Right renal cortex interstitium (tissue), 3 donors: ENCODE measurements at regions not wholly inside any gene's neighbourhood (a gene's known extent, or its start where the extent isn't known, plus 50 kb on each side); places are given as distances from the start of the nearest gene placed in this dataset.

Experiments used
- DNase-seq, 3 donors: peaks; one replicate each; pipeline ENCODE4 v3.0.0-alpha.2; 2013; ENCODE audit warnings: low read depth in 3 of 3, low spot score in 2 of 3

GRCh38 chr2:140064243-140064642 is 1284.1 kb upstream of the NXPH2 start:
- no peak for DNase-seq

- peak in 2 of 3 donors; percentile 3 to 15 for DNase-seq
These were observed 1283.2 kb upstream of the NXPH2 start for GRCh38 chr2:140063356-140063755.

DNA sequence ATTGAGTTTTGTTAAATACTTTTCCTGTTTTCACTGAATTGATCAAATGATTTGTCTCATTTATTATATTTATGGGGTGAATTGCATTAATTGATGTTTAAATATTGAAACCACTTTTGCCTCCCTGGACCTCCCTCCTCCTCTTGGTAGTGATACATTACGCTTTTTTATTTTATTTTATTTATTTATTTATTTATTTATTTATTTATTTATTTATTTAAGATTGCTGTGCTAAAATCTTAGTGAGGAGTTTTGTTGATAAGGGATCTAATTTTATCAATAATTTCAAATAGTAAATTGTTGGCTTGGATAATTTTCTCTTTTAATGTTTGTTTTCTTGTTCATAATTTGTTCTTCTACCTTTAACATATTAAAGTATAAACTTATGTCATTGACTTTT is 1281.0 kb upstream of the NXPH2 start:
- no peak for DNase-seq

DNA sequence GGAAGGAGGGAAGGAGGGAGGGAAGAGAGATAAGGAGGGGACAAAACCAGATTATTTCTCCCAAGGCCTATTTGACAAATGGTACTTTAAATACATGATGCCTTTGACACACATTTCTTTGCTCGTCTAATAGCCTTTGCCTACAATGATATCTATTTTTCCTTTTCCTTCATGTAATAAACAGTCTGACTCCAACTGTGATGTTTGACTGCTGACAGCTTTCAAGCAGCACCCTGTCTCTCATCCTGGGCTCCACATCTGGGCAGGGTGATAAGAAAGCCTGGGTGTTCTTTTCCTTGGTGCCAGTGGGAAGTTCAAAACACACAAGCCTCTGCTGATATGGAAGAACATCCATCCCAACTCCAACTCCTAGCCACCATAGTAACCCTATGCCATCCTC is 1277.7 kb upstream of the NXPH2 start:
- DNase-seq: no peak

GRCh38 chr2:140041811-140042210 is 1261.6 kb upstream of the NXPH2 start:
- DNase-seq: no peak

DNA sequence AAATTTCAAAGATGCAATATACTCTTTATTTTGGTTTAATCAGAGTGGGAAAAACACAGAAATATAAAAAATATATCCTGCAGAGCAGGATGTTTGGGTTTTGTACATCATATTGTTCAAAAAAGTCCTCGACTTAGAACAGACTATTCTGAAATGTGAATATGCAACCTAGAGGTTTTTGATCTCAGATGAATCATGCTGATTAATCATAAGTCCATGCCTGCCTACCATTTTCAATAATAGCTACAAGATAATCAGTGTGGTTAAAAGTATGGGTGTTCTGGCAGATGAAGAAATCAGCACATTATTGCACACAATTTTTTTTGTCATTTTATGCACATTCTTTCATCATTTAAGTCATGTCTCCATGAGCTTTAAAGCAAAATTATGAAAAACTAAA is 1261.0 kb upstream of the NXPH2 start:
- DNase-seq: no peak

DNA sequence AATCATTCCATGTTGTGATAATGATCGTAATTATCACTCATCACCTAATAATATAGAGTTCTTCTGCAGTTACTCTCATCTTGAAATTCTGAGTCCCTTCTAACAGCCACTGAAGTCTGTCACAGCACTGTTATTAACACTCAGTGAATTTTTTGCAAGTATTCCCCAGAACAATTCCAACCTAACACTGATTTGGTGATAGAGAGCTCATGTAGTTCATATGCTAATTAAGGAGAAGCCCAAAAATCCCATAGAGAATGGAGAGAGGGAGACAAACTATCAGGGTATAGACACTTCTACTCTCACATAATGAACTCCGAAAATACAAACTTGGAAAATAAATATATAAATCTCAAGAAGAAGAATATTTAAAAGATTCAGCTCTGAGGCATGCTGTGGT is 1253.4 kb upstream of the NXPH2 start:
- no peak for DNase-seq

DNA sequence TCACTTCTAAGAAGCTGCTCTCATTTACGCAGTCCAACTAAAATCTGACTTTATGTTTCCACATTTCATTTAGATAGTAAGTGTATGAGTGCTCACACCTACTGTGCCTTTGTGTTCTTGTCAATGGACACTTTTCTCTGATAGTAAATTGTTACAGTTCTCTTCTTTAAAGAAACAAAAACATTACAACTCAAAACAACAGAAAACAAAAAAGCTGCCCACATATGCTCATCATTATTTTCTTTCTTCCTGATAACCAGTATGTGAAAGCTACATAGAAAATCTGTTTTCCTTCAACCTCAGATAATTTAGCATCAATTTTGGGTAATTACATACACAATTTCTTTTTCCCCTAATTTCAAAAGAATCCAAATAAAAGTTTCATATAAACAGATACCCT is 1247.8 kb upstream of the NXPH2 start:
- no peak for DNase-seq

DNA sequence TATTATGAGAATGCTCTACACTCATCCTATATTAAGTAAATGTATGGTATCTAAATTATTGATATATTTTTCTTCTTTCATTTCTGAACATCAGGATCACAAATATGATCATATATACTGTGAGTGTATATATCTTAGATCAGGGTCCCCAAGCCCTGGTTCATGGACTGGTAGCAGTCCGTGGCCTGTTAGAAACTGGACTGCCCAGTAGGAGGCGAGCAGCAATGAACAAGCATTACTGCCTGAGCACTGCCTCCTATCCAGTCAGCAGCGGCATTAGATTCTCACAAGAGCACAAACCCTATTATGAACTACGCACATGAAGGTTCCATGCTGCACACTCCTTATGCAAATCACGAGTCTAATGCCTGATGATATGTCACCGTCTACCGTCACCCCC is 1247.1 kb upstream of the NXPH2 start:
- DNase-seq: no peak

DNA sequence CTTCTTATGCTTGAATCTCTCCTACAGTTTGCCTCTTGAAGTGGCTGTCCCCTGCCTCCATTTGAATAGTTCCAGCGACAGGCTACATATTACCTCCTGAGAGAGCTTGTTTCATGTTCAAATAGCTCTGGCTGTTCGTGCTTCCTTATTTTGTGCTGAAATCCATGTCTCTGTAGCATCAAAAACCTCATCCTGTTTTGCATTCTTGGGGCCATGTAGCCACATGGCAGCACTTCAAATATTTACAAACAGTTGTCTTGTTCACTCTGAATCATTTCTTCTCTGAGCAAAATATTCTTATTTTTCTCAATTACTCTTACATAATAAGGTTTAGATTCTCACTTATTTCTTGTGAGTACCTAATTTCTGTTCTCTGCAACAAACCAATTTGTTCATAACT is 1243.1 kb upstream of the NXPH2 start:
- no peak for DNase-seq

- no peak for DNase-seq
These were observed 1238.4 kb upstream of the NXPH2 start for GRCh38 chr2:140018541-140018940.

GRCh38 chr2:140014204-140014546 is 1234.0 kb upstream of the NXPH2 start:
- DNase-seq: no peak

GRCh38 chr2:140013545-140014203 is 1233.5 kb upstream of the NXPH2 start:
- DNase-seq: no peak

- no peak for DNase-seq
These were observed 1231.1 kb upstream of the NXPH2 start for GRCh38 chr2:140011287-140011686.

- DNase-seq: no peak
These were observed 1221.9 kb upstream of the NXPH2 start for GRCh38 chr2:140002110-140002509.

- no peak for DNase-seq
These were observed 1212.6 kb upstream of the NXPH2 start for GRCh38 chr2:139992711-139993345.

DNA sequence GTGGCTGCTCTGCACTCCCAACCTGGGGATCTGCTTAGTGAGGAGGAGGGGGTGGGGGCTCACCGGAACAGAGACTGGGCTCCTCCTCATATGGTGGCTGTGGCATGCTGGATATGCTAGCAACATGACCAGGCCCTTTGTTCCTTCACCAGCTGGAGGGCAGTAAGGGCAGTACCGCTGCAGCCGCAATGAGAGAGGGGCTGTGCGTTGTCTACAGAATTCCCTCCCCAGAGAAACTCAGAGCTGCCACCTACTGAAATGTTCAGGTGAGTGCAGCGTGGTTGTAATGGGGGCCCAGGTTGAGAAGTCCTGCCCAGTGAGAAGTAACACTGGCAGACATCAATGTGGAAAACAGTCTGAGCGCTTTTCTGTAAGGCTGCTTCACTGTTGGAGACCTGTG is 1211.9 kb upstream of the NXPH2 start:
- no peak for DNase-seq

DNA sequence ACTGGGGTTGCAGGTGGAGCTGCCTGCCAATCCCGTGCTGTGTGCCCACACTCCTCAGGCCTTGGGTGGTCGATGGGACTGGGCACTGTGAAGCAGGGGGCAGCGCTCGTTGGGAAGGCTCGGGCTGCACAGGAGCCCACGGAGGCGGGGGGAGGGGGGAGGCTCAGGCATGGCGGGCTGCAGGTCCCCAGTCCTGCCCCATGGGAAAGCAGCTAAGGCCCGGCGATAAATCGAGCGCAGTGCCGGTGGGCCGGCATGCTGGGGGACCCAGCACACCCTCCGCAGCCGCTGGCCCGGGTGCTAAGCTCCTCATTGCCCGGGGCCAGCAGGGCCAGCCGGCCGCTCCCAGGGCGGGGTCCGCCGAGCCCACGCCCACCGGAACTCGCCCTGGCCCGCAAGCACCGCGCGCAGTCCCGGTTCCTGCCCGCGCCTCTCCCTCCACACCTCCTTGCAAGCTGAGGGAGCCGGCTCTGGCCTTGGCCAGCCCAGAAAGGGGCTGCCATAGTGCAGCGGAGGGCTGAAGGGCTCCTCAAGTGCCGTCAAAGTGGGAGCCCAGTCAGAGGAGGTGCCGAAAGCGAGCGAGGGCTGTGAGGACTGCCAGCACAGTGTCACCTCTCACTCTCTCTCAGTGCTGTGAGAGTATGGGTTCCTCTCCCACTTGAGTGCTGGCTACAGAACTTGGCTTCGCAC is 1210.6 kb upstream of the NXPH2 start:
- no peak for DNase-seq

DNA sequence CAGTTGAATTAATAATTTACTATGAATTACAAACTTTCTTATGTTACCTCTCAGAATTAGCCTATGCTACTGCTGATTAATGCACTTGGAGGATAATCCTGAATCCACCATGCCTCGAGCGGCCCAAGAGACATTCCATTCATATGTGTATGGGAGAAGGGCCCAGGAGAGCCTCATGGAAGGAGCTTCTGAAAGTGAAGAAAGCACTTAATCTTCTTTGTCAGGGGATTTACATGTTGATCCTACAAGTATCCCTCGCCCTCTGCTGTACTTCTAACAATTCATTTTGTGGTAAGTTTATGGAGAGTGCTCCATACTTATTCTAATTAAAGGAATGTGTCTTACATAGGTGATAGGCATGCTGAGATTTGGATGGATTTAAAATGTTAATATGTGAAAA is 1189.1 kb upstream of the NXPH2 start:
- no peak for DNase-seq

- DNase-seq: no peak
These were observed 1188.4 kb upstream of the NXPH2 start for GRCh38 chr2:139968588-139968987.

GRCh38 chr2:139967665-139968064 is 1187.5 kb upstream of the NXPH2 start:
- no peak for DNase-seq

DNA sequence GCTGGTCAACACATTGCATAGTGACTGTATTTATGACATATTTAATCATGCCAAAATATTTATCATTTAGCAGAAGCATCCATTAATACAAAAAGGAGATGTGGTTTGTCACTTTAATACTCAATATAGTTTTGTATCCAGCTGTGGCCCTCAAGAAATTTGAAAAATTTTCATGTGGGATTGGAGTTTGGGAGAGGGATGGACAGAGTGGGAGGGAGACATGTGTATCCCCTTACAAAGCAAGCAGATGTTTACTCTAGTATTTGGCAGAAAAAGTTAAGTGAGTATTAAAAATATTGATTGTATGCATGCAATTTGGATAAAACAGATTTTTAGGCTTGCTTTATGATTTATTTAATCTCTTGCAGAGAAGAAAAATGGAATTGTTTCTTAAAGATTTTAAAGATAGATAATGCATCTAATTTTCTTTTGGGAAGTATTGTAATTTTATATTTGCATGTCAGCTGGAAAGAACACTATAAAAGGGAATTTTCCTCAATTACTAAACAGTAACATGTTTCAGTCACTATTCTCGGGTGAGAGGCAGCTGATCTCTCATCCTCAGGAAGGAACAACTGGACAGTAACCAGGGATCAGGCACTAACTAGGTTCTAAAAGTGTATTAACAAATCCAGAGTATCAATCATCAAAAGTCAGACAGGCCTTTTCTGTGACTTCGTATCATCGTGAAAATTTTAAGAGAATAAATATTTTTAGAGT is 1184.7 kb upstream of the NXPH2 start:
- DNase-seq: no peak
